Vagina (tissue), 2 donors: ENCODE measurements at regions not wholly inside any gene's neighbourhood (a gene's known extent, or its start where the extent isn't known, plus 50 kb on each side); places are given as distances from the start of the nearest gene placed in this dataset.

Experiments used
- DNase-seq, 2 donors: peaks; one replicate each; pipeline ENCODE4 v3.0.0-alpha.2; 2017; ENCODE audit errors: extremely low spot score in 2 of 2
- H3K27ac ChIP-seq: fragments of 200-600 bp; sonication (generic); one replicate; pipeline ENCODE4 v1.5.1; 2019
- H3K27me3 ChIP-seq: fragments of 200-600 bp; sonication (generic); one replicate; pipeline ENCODE4 v1.5.1; 2019
- H3K36me3 ChIP-seq, 2 donors: fragments of 200-600 bp; sonication (generic); one replicate each; pipeline ENCODE4 v1.5.1; 2017 to 2019
- H3K4me1 ChIP-seq: fragments of 200-600 bp; sonication (generic); one replicate; pipeline ENCODE4 v1.5.1; 2019
- H3K4me3 ChIP-seq, 2 donors: fragments of 200-600 bp; sonication (generic); 1 replicate in 1 of 2; 2 replicates in 1 of 2; pipeline ENCODE4 v1.5.1; 2016 to 2019
- H3K9me3 ChIP-seq: fragments of 200-600 bp; sonication (generic); one replicate; pipeline ENCODE4 v1.5.1; 2019
- CTCF ChIP-seq, 3 experiments: fragments of 450-650 bp in 2 of 3; fragments of 200-600 bp in 1 of 3; sonication (generic) in 1 of 3; IDR thresholded peaks; one replicate each; pipeline ENCODE4 v1.5.1; 2017 to 2019; ENCODE audit warnings: antibody characterized with exemption in 3 of 3, mild to moderate bottlenecking in 2 of 3, moderate library complexity in 2 of 3
- POLR2A ChIP-seq, 2 donors: fragments of 450-650 bp; IDR thresholded peaks; one replicate each; pipeline ENCODE4 v1.6.1; 2017; ENCODE audit warnings: antibody characterized with exemption in 2 of 2, mild to moderate bottlenecking in 2 of 2, moderate library complexity in 2 of 2
- POLR2AphosphoS5 ChIP-seq, 2 donors: sonication (generic); formaldehyde crosslinking; IDR thresholded peaks; one replicate each; pipeline ENCODE4 v1.9.0; 2017; ENCODE audit warnings: antibody characterized with exemption in 2 of 2, mild to moderate bottlenecking in 2 of 2, low read depth in 1 of 2; ENCODE audit not compliant: insufficient read depth in 1 of 2
- intact Hi-C: fragments of 100-400 bp; cut with DNase I; formaldehyde crosslinking; loops from one replicate; pipeline ENCODE4 v1.15.1; 2023

GRCh38 chr15:79164043-79164442 is 73.5 kb upstream of the RASGRF1 start:
- DNase-seq = peak in 1 of 2 donors; percentile 22
- H3K4me3 ChIP-seq = no peak overlapping the region
- H3K9me3 ChIP-seq = no peaks in the 10 kb centered on the region
- no peaks in the 10 kb centered on the region for H3K36me3 ChIP-seq
- H3K4me1 ChIP-seq = peaks cover under 1% of the 10 kb centered on the region
- TF ChIP-seq CTCF (IDR thresholded peaks at IDR 0.05) (no peak), POLR2AphosphoS5 (IDR thresholded peaks at IDR 0.05; ENCODE audit: insufficient read depth in 1 of 2, low read depth in 1 of 2) (no peak), POLR2A (IDR thresholded peaks at IDR 0.05) (no peak)
- H3K27me3 ChIP-seq = no peaks in the 10 kb centered on the region
- H3K27ac ChIP-seq = no peak overlapping the region
- intact Hi-C loops = no loop called here

GRCh38 chr15:79163395-79163794 is 72.8 kb upstream of the RASGRF1 start:
- no peaks in the 10 kb centered on the region for H3K27me3 ChIP-seq
- intact Hi-C loops = no loop called here
- no peak for DNase-seq
- H3K36me3 ChIP-seq = no peaks in the 10 kb centered on the region
- H3K4me1 ChIP-seq = no peaks in the 10 kb centered on the region
- no peak overlapping the region for H3K4me3 ChIP-seq
- no peak overlapping the region for H3K27ac ChIP-seq
- no peaks in the 10 kb centered on the region for H3K9me3 ChIP-seq
- TF ChIP-seq CTCF (IDR thresholded peaks at IDR 0.05) = no peak
- no peak for TF ChIP-seq POLR2A (IDR thresholded peaks at IDR 0.05)
- TF ChIP-seq POLR2AphosphoS5 (IDR thresholded peaks at IDR 0.05; ENCODE audit: insufficient read depth in 1 of 2, low read depth in 1 of 2) = no peak

GRCh38 chr15:79161837-79162508 is 71.4 kb upstream of the RASGRF1 start:
- peak in 1 of 2 donors; percentile 44 for DNase-seq
- Histone ChIP-seq H3K27me3 (no peaks in the 10 kb centered on the region), H3K4me3 (no peak overlapping the region), H3K36me3 (no peaks in the 10 kb centered on the region), H3K27ac (no peak overlapping the region), H3K9me3 (no peaks in the 10 kb centered on the region), H3K4me1 (no peaks in the 10 kb centered on the region)
- no peak for TF ChIP-seq POLR2A (IDR thresholded peaks at IDR 0.05)
- intact Hi-C loops = no loop called here

- no peaks in the 10 kb centered on the region for H3K36me3 ChIP-seq
- no peaks in the 10 kb centered on the region for H3K27me3 ChIP-seq
- no peak overlapping the region for H3K4me3 ChIP-seq
- TF ChIP-seq POLR2AphosphoS5 (IDR thresholded peaks at IDR 0.05; ENCODE audit: insufficient read depth in 1 of 2, low read depth in 1 of 2) (no peak), POLR2A (IDR thresholded peaks at IDR 0.05) (no peak), CTCF (IDR thresholded peaks at IDR 0.05) (no peak)
- intact Hi-C loops = no loop called here
- no peaks in the 10 kb centered on the region for H3K4me1 ChIP-seq
- no peak overlapping the region for H3K27ac ChIP-seq
- H3K9me3 ChIP-seq = no peaks in the 10 kb centered on the region
- DNase-seq = peak in 1 of 2 donors; percentile 85
Observed at GRCh38 chr15:79160211-79160610, 69.6 kb upstream of the RASGRF1 start.

- H3K36me3 ChIP-seq = no peaks in the 10 kb centered on the region
- intact Hi-C loops = no loop called here
- DNase-seq = peak in 1 of 2 donors; percentile 85
- H3K4me1 ChIP-seq = no peaks in the 10 kb centered on the region
- no peak for TF ChIP-seq POLR2A (IDR thresholded peaks at IDR 0.05)
- TF ChIP-seq POLR2AphosphoS5 (IDR thresholded peaks at IDR 0.05; ENCODE audit: insufficient read depth in 1 of 2, low read depth in 1 of 2) = no peak
- no peak for TF ChIP-seq CTCF (IDR thresholded peaks at IDR 0.05)
- H3K4me3 ChIP-seq = no peak overlapping the region
- no peaks in the 10 kb centered on the region for H3K9me3 ChIP-seq
- H3K27me3 ChIP-seq = no peaks in the 10 kb centered on the region
- H3K27ac ChIP-seq = no peak overlapping the region
Observed at GRCh38 chr15:79157631-79158592, 67.3 kb upstream of the RASGRF1 start.
